NCI-H146 treated with DMSO at 0.1 percent for 48 hours (cell line): ENCODE measurements at regions not wholly inside any gene's neighbourhood (a gene's known extent, or its start where the extent isn't known, plus 50 kb on each side); places are given as distances from the start of the nearest gene placed in this dataset.
"Not testable (repeated sequence)": the region's sequence is repeated elsewhere in the genome, so short reads cannot be mapped to it uniquely, and the experiment has no call there.

Source experiments
- DNase-seq: peaks from one replicate; lab custom pipeline; 2025; ENCODE audit not compliant: unreplicated experiment; lab: John Stamatoyannopoulos, UW

DNA sequence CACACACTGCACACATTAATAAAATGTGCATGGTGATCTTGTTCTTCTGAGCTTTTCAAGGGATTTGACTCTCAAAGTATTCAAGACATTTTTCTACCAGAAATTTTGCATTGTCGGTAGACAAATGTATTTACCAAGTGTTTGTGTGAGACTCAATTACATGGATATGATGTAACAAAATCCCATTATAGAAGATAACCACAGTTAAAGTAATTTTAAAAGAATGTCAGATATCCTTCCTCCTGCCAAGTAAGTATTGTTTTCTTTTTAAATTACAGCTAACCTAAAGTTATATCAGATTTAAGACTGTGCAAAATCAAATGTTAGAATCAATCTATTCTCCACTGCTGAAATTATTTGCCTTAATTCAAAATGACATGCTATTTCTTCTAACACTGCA, 1344.5 kb upstream of the CHAC2 start:
- DNase-seq: no peak

DNA sequence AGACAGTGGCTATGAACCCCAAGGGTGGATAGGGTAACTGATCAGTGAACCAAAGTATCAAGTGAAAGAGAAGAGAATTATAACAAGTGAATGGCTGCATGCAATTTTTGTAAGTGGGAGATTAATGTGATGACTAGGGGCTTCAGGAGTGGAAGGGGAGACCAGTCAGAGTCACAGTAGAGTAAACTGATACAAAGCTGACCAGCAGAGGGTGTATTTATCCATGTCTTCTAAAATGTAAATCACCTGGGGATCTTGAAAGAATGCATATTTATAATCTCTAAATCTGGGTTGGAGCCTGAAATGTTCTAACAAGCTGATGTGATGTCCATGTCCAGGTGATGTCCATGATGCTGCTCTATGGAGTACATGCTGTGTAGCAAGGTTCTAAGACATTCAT, 1351.3 kb upstream of the CHAC2 start:
- no peak for DNase-seq

DNA sequence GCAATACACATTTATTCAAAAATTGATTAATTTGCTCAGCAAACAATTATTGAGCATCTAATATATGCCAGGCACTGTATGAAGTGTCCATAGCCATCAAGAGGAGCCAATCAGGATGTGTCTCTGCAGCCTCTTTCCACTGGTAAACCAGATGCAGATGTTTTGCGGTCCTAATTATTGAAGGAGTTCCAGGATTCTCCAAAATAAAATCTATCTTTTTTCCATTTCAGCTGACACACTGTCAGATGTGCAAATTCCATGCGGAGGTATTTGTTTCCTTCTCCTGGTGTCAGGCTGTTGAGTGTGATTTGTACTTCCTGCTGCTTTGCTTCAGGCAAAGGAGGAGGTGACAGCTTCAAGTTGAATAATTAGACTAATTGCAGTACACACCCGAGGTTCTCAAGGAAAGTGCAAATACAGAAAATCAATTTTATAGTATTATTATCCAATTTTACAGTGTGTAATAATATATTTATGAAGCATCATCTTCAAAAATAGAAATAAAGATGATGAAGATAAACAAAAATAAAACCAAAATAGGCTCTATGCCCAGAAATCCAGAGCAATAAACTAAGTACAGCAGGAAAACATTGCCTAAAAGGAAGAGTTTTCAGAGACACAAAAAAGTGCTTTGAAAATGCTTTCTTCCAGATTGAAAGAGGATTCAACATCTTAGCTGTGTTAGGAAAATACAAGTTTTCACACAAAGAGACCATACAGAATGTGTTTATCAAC, 1352.9 kb upstream of the CHAC2 start:
- DNase-seq: no peak

DNA sequence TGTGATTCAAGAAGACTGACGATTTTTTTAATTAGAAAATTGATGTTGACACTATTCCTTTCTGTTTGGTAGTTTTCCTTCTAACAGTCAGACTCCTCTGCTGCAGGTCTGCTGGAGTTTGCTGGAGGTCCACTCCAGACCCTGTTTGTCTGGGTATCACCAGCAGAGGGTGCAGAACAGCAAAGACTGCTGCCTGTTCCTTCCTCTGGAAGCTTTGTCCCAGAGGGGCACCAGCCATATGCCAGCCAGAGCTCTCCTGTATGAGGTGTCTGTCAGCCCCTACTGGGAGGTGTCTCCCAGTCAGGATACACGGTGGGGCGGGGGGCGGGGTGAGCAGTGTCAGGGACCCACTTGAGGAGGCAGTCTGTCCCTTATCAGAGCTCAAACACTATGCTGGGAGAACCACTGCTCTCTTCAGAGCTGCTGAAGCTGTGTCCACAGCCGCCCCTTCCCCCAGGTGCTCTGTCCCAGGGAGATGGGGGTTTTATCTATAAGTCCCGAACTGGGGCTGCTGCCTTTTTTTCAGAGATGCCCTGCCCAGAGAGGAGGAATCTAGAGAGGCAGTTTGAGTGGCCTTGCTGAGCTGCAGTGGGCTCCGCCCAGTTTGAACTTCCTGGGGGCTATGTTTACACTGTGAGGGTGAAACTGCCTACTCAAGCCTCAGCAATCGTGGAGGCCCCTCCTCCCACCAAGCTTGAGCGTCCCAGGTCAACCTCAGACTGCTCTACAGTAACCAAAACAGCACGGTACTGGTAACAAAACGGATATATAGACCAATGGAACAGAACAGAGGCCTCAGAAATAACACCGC, 1358.1 kb upstream of the CHAC2 start:
- not testable (repeated sequence) for DNase-seq

DNA sequence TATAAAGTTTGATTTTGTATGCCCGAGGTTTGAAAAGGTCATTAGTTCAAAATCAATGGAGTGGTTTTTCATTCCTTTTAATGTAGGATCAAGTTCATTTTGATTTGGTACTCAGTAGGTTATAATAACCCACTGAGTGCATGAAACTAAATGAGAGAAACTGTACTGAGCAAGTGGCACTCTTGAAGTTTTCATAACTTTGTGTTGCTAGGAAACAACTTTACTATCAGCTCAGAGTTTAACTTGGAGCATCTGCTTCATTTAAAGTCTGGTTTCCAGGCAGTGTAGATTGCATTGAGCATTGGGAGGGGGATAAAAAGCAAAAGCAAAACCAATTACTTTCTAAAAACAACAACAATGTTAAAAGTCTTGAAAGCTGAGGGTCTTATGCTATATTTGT, 1361.6 kb upstream of the CHAC2 start:
- DNase-seq: no peak

DNA sequence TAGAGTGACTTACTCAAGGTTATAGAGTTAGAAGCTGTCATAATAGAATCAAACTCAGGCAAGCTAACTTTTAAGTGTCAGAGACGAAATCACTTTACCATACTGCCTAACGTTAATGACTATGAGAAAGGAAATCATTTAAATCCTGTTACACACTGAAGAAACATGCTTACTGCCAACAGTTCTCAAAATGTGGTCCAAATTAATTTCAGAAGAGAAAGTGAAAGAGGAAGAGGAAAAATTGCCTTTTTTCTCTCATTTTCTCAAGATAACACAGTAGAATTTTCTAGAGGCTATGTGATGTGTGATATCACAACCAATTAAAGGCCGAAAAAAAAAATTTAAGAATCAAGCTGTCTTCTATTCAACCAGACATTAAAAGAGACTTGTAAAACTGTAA, 1362.7 kb upstream of the CHAC2 start:
- no peak for DNase-seq

DNA sequence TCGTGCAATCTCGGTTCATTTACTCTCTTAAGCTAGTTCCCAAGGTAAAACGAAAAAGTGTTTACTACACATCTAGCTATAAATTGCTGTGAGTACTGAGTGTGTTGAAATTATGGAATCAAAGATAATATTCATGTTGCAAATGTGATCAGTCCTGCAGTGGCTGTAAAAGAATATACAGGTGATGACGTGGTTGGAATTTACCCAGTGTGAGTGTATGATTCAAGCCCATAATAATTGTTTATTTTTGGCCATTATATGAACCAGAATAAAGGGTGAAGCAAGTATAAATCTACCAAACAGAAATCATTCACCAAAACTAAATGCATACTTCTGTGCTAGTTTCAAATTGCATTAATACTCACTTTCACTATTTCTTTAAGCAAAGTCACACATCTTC, 1363.6 kb upstream of the CHAC2 start:
- DNase-seq: no peak

DNA sequence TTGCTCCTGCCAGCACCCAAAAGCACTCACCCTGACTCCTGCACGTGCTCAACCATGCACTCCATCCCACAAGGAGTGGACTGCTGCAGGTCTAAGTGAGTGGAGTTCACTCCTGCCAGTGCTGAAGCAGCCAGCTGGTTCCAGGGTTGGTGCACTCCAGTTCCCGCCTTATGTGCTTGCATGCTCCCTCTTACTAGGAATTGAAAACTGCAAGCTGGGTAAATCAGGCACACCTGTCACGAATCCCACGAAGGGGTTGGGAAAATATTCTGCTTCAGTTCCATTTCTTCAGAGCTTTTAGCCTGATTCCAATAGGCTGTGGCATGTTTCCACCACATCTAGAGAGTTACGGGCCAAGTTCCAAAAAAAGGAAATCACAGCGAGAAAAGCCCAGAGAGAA, 1365.5 kb upstream of the CHAC2 start:
- DNase-seq: no peak

DNA sequence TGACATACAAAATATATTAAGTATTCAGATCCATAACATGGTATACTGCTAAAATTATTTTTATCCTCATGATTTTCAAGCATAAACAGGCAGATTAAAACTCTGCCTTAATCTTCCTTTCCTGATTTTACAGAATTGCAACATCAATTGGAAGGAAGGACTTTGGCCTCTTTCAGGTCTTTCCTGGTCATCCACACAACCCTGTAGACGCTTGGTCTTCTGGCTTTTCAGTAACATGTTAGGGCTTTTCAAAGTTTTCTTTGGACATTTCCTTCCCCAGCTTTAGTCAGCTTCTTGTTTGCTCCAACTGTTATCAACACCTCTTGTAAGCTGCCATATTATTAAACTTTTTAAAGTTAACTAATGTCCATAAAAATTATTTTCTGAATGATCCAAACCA, 1364.9 kb upstream of the NRXN1 start:
- no peak for DNase-seq

DNA sequence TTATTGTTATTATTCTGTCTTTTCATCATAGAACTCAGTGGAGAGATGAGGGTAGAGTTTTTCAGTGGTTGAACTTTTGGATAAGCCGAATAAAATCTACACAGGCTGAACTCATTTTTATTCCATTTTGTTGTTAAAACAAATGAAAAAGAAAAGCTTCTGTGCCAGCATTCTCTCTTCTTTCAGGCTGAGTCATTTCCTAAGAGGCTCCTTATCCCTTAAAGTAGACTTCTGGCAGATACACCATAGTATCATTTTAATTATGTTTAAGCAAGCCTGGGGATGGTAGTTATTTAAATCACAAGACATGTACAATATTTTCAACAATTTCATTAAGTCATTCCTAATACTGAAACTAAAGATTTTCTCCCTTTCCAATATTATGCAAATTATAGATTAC, 1364.0 kb upstream of the NRXN1 start:
- no peak for DNase-seq

DNA sequence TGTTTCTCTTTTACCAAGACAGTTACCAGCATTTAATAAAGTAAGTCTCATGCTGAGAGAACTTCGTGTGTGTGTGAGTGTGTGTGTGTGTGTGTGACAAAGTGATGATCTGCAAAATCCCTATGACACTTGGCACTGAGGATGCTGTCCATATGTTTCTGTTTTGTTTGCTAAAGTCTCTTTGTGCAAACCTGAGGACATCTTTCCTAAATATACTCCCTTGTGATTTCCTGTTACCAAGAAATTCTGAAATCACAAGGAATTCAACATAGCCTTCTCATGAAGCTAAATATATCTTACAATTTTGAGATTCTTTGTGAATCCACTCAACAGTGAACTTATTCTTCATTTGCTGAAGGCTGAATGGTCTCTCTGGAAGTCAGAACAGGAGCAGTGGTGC, 1359.7 kb upstream of the NRXN1 start:
- no peak for DNase-seq

DNA sequence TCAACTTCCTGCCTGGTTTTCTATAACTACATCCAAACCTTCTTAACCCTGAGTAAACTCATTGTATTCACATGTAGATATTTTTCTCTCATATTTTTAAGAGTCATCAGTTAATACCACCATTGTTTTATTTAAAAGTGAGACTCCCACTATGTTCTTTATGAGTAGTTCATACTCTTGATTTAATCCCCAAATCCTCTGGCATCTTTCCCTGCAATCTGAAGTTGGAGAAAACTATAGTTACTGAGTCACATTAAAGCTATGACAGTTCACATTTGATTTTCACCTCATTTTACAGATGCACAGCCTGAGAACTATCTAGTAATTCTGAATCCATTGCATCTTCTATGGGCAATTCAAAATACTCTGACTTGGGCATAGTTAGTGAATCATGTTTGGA, 1358.7 kb upstream of the NRXN1 start:
- DNase-seq: no peak

DNA sequence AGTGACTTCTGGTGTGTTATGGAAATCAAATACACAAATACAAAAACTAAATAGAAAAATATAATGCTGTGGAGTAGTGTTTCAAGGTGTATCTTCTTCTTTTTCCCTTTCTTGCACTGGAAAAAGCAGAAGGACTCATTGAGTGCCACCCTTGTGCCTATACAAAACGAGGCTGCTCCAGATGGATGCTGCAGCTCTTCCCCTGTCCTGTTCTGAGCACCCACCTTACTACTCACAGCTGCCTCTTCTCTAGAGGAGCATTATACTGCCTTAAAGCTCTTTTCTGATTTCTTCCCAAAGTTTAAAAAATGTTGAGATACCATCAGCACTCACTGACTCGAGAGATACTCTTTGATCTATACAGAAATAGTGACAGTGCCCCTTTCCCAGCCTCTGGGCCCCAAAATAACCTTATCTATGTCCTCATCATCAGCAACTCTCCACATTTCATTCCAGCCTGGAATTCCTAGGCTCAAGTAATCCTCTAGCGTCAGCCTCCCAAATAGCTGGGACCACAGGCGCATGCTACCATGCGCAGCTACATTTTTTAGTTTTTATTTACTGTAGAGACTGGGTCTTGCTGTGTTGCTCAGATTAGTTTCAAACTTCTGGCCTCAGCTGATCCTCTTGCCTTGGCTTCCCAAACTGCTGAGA, 1356.1 kb upstream of the NRXN1 start:
- DNase-seq: no peak

DNA sequence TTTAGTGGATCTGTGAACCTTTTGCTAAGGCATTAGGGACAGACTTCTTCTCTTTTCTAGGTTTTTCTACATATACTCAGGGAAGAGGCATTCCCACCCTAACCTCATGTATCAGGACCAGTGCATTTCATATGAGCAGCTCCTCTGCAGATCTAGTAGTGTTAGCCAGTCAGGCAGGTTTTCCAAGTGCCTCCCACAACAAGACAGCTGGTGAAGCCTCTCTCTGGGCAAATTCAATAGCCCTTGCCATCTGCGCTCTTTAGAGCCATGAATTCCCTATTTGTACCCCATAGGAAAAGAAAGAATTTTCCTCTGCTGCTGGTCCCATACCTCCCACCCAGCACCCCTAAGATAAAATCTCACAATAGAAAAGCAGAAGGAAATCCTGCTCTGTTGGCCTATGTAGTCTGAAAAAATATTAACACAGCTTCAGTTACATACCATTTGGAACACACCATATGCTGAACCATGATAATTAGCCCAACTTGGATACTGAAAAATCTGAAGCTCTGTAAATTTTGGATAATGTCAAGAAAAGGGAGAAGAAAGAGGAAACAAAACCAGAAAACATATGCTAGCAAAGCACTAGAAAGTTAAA, 1354.6 kb upstream of the NRXN1 start:
- DNase-seq: no peak

DNA sequence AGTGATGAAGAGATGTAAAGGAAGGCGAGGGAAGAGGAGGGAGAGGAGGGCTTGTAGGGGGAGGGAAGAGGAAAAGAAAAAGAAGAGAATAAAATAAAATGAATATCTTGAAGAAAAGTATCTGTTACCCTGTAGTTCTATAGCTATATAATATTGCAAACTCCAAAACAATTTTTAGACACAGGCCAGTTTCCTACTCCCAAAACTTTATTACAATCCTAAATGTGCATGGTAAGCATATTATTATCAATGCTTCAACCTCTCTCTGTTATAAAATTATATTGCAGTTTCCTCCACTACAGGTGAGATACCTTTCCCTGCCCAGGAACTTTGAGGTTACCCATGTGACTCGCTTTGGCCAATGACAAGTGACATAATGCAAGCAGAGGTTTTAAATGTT, 1351.6 kb upstream of the NRXN1 start:
- DNase-seq: no peak

DNA sequence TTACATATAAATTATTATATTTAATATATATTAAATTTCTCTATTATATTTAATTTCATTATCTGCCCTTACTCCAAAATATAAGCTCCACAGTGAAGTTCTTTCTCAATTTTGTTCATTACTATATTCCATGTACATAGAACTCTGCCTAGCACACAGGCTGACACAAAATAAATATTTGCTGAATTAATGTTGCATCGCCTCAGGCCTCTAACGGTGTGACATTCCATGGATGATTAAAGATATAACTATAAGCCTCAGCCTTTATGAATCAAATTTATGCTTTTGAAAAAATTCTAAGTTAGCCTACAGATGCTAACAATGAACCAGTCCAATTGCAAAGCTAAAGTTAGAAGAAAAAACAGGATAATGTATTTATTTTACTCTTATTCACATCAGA, 1337.2 kb upstream of the NRXN1 start:
- no peak for DNase-seq

DNA sequence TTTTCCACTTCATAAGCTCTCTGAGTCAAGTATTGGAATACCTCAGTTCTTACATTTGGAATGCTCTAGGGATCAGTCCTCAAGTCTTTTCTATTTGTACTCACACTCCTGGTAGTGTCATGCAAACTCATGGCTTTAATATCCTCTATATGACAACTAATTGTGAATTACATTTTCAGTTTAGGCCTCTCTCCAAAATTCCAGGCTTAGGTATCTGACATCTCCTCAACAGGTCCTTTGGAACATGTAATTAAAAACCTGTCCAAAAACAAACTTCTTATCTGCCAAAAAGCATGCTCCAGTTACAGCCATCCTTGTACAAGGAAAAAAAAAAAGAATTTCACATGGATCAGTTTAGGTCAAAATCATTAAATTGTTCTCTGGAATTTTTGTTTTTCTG, 1336.2 kb upstream of the NRXN1 start:
- no peak for DNase-seq

DNA sequence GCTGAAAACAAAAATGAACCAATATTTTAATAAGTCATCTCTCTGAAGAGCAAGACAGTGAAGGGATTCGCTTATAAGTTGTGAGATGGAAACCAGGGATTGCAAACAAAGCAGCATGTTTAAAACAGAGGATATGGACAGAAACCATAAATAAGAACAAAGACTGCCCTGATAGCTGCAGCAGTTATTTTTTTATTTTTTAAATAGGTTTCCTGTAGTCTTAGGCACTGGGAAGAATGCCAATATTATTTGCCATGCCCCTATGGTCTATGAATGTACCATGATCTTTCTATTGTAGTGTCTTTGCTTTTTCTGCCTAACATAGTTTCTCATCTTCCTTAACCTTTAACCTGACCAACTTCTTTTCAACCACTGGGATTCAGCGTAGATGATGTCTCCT, 1334.0 kb upstream of the NRXN1 start:
- no peak for DNase-seq

DNA sequence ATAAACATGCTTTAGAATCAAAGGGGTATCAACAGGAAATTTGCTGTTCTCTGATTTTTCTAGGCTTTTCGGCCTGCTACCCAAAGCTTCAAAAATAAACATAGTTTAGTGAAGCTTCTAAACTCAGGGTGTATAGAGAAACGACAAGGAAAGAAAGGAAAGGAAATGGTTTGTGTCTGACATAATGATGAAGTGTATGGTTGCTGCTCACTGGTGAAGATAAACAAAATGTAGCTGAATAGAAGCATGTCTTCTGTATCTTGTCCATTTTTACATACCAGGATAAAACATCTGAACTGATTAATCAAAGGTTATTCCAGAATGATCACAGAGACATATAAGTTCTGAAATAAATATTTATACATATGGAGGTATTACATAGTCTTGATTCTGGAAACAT, 1324.6 kb upstream of the NRXN1 start:
- DNase-seq: no peak

DNA sequence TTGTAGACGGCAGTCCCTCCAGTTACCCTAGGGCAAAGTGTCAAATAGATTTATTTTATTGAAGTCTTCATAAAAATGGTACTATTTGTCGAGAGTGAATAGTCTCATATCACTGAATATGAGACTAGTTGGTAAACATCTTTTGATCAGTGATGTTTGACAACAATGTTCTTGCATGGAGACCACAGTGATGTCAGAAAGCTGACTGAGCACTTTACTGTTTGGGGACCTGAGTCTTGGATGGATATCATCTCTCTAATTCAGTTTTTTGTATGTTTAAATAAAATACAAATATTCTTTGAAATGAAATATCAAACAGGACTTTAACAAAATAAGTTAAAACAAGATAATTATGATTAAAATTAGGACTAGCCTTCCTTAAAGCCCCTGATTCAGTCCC, 1315.4 kb upstream of the NRXN1 start:
- DNase-seq: no peak

DNA sequence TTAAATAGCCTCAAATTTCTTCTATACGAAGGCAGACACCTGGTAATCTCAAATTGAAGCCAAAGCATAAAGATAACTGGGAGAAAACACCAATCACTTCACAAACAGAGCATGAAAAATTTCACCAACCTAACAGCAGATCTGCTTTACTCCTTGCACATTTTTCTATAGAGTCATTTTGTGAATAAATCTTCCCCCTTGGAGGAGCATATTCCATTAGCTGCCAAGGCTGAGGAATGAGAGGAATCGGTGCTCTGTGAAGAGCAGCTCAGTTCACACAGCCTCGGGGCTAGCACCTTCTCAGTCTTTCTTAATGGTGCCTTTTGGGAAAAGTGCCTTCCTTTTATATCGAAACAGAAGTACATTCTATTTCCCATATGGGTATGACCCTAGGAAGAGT, 1313.7 kb upstream of the NRXN1 start:
- no peak for DNase-seq

DNA sequence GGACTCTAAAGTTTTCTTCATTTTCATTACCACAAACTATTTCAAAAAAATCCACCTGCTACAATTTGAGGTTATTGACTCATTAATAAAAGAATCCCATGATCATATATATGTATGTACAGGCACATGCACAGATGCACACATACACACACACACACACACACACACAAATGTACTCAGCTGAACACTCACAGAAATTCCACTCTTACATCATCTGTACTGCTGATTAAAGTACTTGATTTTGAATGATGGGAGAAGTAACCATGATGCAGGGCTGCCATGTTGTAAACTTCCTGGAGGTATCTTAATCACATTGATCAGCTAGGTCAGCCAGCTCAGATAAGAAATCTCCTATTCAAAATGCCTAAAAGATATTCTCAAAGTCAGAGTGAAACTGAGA, 1313.2 kb upstream of the NRXN1 start:
- DNase-seq: no peak
